GM06990 (cell line): ENCODE measurements at regions not wholly inside any gene's neighbourhood (a gene's known extent, or its start where the extent isn't known, plus 50 kb on each side); places are given as distances from the start of the nearest gene placed in this dataset.
"Not testable (repeated sequence)": the region's sequence is repeated elsewhere in the genome, so short reads cannot be mapped to it uniquely, and the experiment has no call there.

Experiments
- DNase-seq: peaks from one replicate; pipeline ENCODE4 v3.0.0-alpha.2; 2011; ENCODE audit not compliant: insufficient read length; ENCODE audit errors: extremely low read depth
- H3K27me3 ChIP-seq: replicated peaks from 2 replicates; pipeline ENCODE4 v1.6.0; 2011; ENCODE audit warnings: low read length; ENCODE audit not compliant: control insufficient read depth, insufficient read depth
- H3K36me3 ChIP-seq: 2 replicates; pipeline ENCODE4 v1.5.1; 2011; ENCODE audit warnings: low read length; ENCODE audit not compliant: control insufficient read depth, insufficient read depth
- H3K4me3 ChIP-seq: replicated peaks from 2 replicates; pipeline ENCODE4 v1.5.1; 2011; ENCODE audit warnings: low read depth, mild to moderate bottlenecking, control low read depth, low read length
- TF ChIP-seq, protein P1 (sequence below): IDR thresholded peaks from 2 replicates; pipeline ENCODE4 v1.5.1; 2011; ENCODE audit warnings: low read length, control low read depth, mild to moderate bottlenecking, inconsistent platforms; ENCODE audit not compliant: insufficient read depth, poor library complexity, severe bottlenecking

DNA sequence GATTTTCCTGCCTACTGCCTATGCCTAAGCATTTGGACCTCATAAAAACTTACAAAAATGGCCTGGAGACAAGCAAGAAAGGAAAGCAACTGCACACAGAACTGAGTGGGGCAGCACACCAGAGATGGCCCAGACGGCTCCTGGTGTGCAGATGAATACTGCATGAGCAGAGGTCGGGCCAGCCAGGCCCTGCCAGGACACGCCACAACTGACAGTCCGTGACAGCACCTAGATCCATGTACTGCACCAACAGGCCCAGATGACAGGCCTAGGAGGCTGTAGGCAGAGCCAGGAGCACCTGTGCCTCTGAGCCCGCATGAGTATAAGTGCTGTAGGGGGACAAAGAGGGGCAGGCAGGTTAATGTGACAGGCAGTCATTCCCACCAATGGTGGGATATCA lies 160.2 kb downstream of the IGLL1 start:
- no peak overlapping the region for H3K4me3 ChIP-seq
- TF ChIP-seq, protein P1, sequence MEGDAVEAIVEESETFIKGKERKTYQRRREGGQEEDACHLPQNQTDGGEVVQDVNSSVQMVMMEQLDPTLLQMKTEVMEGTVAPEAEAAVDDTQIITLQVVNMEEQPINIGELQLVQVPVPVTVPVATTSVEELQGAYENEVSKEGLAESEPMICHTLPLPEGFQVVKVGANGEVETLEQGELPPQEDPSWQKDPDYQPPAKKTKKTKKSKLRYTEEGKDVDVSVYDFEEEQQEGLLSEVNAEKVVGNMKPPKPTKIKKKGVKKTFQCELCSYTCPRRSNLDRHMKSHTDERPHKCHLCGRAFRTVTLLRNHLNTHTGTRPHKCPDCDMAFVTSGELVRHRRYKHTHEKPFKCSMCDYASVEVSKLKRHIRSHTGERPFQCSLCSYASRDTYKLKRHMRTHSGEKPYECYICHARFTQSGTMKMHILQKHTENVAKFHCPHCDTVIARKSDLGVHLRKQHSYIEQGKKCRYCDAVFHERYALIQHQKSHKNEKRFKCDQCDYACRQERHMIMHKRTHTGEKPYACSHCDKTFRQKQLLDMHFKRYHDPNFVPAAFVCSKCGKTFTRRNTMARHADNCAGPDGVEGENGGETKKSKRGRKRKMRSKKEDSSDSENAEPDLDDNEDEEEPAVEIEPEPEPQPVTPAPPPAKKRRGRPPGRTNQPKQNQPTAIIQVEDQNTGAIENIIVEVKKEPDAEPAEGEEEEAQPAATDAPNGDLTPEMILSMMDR = no peak

GRCh38 chr22:23419171-23419570 lies 160.9 kb downstream of the IGLL1 start:
- no peak for DNase-seq
- TF ChIP-seq, protein P1 = no peak
- no peaks in the 10 kb centered on the region for H3K36me3 ChIP-seq
- no peak overlapping the region for H3K4me3 ChIP-seq
- no peaks in the 10 kb centered on the region; the same call in 1 of the 2 replicates for H3K27me3 ChIP-seq

More for the DNA sequence above, 160.2 kb downstream of the IGLL1 start:
- no peak for DNase-seq
- H3K36me3 ChIP-seq = no peaks in the 10 kb centered on the region
- H3K27me3 ChIP-seq = no peaks in the 10 kb centered on the region

GRCh38 chr22:23418159-23418788 lies 161.8 kb downstream of the IGLL1 start:
- no peak for DNase-seq
- Histone ChIP-seq H3K27me3 (no peaks in the 10 kb centered on the region; the same call in 1 of the 2 replicates), H3K4me3 (no peak overlapping the region), H3K36me3 (no peaks in the 10 kb centered on the region)
- TF ChIP-seq, protein P1 = no peak

GRCh38 chr22:23417327-23417726 lies 162.8 kb downstream of the IGLL1 start:
- H3K36me3 ChIP-seq, H3K27me3 ChIP-seq, H3K4me3 ChIP-seq, DNase-seq: not testable (repeated sequence)

GRCh38 chr22:23416169-23416690 lies 163.9 kb downstream of the IGLL1 start:
- DNase-seq, H3K27me3 ChIP-seq, H3K4me3 ChIP-seq, H3K36me3 ChIP-seq: not testable (repeated sequence)

DNA sequence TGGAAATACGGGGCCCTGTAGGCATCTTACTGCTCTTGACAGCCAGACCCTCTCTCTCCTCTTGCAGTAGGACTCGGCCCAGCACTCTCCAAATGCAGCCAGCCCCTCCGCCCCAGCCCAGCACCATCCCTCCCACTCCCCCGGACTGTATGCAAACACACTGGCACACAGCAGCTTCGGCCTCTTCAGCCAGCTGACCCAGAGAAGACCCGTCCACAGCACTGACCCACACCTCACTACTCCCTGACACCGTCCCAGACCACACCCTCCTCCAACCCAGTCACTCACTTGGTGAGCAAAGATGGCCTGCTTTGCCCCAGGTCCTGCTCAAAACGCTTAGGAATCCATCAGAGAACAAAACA lies 164.6 kb downstream of the IGLL1 start:
- H3K27me3 ChIP-seq = no peaks in the 10 kb centered on the region; the same call in 1 of the 2 replicates
- H3K4me3 ChIP-seq = no peak overlapping the region
- TF ChIP-seq, protein P1 = no peak
- no peak for DNase-seq
- H3K36me3 ChIP-seq = no peaks in the 10 kb centered on the region
